ENCODE measurements at regions not wholly inside any gene's neighbourhood (a gene's known extent, or its start where the extent isn't known, plus 50 kb on each side); places are given as distances from the start of the nearest gene placed in this dataset.
"Not testable (repeated sequence)": the region's sequence is repeated elsewhere in the genome, so short reads cannot be mapped to it uniquely, and the experiment has no call there.

DNA sequence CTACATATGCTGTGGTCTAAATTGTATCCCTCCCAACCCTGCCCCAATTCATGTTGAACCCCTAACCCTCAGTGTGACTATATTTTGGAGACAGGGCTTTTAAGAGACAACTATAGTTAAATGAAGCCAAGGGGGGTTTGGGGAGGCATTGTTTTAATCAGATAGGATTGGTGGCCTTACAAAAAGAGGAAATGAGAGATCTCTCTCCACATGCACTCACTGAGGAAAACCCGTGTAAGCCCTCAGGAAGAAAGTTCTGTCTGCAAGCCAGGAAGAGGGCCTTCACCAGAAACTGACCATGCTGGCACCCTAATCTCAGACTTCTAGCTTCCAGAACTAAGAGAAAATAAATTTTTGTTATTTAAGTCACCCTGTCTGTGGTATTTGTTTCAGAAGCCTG lies 276.7 kb downstream of the KIF20B start:
- no peaks in the 10 kb centered on the region for H3K4me1 ChIP-seq
- no peaks in the 10 kb centered on the region for H3K36me3 ChIP-seq
- intact Hi-C loops (cut with DNase I): no loop called here
- no peaks in the 10 kb centered on the region for H3K9me3 ChIP-seq
- no peaks in the 10 kb centered on the region for H3K27me3 ChIP-seq
- DNase-seq: no peak
- no peak for ATAC-seq
- TF ChIP-seq POLR2A (IDR thresholded peaks at IDR 0.05): no peak
- TF ChIP-seq, protein P1, sequence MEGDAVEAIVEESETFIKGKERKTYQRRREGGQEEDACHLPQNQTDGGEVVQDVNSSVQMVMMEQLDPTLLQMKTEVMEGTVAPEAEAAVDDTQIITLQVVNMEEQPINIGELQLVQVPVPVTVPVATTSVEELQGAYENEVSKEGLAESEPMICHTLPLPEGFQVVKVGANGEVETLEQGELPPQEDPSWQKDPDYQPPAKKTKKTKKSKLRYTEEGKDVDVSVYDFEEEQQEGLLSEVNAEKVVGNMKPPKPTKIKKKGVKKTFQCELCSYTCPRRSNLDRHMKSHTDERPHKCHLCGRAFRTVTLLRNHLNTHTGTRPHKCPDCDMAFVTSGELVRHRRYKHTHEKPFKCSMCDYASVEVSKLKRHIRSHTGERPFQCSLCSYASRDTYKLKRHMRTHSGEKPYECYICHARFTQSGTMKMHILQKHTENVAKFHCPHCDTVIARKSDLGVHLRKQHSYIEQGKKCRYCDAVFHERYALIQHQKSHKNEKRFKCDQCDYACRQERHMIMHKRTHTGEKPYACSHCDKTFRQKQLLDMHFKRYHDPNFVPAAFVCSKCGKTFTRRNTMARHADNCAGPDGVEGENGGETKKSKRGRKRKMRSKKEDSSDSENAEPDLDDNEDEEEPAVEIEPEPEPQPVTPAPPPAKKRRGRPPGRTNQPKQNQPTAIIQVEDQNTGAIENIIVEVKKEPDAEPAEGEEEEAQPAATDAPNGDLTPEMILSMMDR (IDR thresholded peaks at IDR 0.05): no peak
- H3K27ac ChIP-seq: no peak overlapping the region
- WGBS (ENCODE audit: insufficient coverage, low coverage, low lambda C conversion rate, missing lambda C conversion rate): 37% methylated on average over 1 of the region's 1 CpG
- no peak overlapping the region for H3K4me3 ChIP-seq

DNA sequence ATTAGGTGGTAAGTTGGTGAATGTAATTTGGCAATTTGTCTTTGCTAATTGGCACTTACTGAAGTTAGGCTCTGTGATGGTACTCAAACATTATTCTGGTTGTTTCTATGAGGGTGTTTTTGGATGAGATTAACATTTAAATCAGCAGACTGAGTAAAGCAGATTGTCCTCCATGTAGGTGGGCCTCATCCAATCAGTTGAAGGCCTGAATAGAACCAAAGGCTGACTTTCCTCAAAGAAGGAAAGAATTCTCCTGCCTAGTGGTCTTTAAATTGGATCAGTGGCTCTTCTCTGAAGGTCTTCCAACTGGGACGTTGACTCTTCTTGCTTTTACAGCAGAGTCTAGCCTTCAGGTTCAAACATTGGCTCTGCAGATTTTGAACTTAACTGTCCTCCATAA lies 278.3 kb downstream of the KIF20B start:
- ATAC-seq (no peak), DNase-seq (no peak)
- no peak overlapping the region for H3K4me3 ChIP-seq
- intact Hi-C loops (cut with DNase I): no loop called here
- H3K27ac ChIP-seq: no peak overlapping the region
- WGBS (ENCODE audit: insufficient coverage, low coverage, low lambda C conversion rate, missing lambda C conversion rate): 50% methylated on average over 1 of the region's 1 CpG
- H3K27me3 ChIP-seq: no peaks in the 10 kb centered on the region
- H3K4me1 ChIP-seq: no peaks in the 10 kb centered on the region
- no peak for TF ChIP-seq POLR2A (IDR thresholded peaks at IDR 0.05)
- TF ChIP-seq, protein P1 (IDR thresholded peaks at IDR 0.05): no peak
- H3K9me3 ChIP-seq: no peaks in the 10 kb centered on the region
- H3K36me3 ChIP-seq: no peaks in the 10 kb centered on the region

DNA sequence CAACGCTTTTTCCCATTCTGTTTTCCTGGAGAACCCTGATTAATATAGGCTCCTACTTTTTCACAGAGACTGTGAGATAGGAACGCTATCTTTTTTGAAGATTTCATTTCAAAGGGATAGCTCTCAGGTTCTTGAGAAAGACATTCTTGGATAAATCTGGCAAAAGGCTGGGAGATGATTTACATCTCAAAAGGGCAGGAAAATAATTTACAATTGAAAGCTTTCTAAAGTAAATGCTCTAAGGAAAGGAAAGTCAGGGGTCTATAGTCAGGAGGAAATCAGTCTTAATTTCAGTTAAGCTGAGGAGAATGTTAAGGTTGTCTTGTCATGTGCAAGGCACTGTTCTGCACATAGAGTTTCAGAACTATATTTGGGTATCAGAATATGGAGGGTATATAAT lies 278.8 kb downstream of the KIF20B start:
- DNase-seq (no peak), ATAC-seq (no peak)
- 52% methylated on average over 2 of the region's 2 CpGs for WGBS (ENCODE audit: insufficient coverage, low coverage, low lambda C conversion rate, missing lambda C conversion rate)
- no peak for TF ChIP-seq POLR2A (IDR thresholded peaks at IDR 0.05)
- TF ChIP-seq, protein P1 (IDR thresholded peaks at IDR 0.05): no peak
- Histone ChIP-seq H3K9me3 (no peaks in the 10 kb centered on the region), H3K36me3 (no peaks in the 10 kb centered on the region), H3K27ac (no peak overlapping the region), H3K4me1 (no peaks in the 10 kb centered on the region), H3K27me3 (no peaks in the 10 kb centered on the region), H3K4me3 (no peak overlapping the region)
- intact Hi-C loops (cut with DNase I): no loop called here

DNA sequence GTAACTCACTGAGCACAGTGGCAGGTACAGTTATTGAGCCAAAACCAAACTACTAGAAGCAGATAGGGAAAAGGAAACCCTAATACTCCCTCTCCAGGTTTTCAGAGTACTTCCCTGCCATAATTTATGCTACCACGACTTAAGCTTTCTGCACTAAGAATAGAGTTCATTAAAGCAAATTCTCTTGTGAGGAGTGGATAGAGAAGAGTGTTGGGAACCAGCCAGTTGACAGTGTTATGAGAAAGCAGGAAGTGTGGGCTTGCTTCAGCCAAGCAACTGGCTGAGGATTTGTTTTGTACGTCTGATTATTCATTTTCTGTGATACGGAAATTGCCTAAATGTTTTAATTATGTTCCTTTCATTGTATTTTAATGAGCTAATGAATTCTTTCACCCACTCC lies 280.5 kb downstream of the KIF20B start:
- TF ChIP-seq, protein P1 (IDR thresholded peaks at IDR 0.05): no peak
- TF ChIP-seq POLR2A (IDR thresholded peaks at IDR 0.05): no peak
- no peaks in the 10 kb centered on the region for H3K4me1 ChIP-seq
- DNase-seq (no peak), ATAC-seq (no peak)
- WGBS (ENCODE audit: insufficient coverage, low coverage, low lambda C conversion rate, missing lambda C conversion rate): 19% methylated on average over 3 of the region's 3 CpGs
- H3K36me3 ChIP-seq: no peaks in the 10 kb centered on the region
- H3K9me3 ChIP-seq: no peaks in the 10 kb centered on the region
- H3K4me3 ChIP-seq: no peak overlapping the region
- no peaks in the 10 kb centered on the region for H3K27me3 ChIP-seq
- no peak overlapping the region for H3K27ac ChIP-seq
- intact Hi-C loops (cut with DNase I): no loop called here

DNA sequence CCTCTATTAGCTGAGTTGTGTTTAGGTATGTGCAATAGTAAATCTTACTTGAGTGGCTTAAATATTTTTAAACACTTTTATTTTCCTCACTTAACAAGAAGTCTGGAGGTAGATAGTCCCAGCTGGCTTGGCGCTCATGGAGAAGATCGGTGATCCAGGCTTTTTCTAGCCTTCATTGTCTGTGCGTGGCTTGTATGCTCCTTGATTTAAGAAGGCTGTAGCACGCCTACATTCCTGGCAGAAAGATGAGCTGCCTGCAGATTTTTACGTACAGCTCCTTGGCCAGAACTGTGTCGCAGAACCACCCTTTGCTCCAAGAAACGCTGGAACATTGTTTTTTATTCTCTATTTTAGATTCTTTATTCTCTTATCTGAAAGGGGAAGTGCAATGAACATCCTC lies 284.1 kb downstream of the KIF20B start:
- WGBS (ENCODE audit: insufficient coverage, low coverage, low lambda C conversion rate, missing lambda C conversion rate): 73% methylated on average over 7 of the region's 7 CpGs
- Histone ChIP-seq H3K9me3 (peaks cover 0 to 5% (median 0%) of the 10 kb centered on the region in 4 donors), H3K27ac (no peak overlapping the region), H3K36me3 (no peaks in the 10 kb centered on the region), H3K4me3 (no peak overlapping the region), H3K27me3 (no peaks in the 10 kb centered on the region), H3K4me1 (no peaks in the 10 kb centered on the region)
- no peak for ATAC-seq
- intact Hi-C loops (cut with DNase I): no loop called here
- no peak for DNase-seq
- TF ChIP-seq, protein P1 (IDR thresholded peaks at IDR 0.05): no peak
- TF ChIP-seq POLR2A (IDR thresholded peaks at IDR 0.05): no peak

DNA sequence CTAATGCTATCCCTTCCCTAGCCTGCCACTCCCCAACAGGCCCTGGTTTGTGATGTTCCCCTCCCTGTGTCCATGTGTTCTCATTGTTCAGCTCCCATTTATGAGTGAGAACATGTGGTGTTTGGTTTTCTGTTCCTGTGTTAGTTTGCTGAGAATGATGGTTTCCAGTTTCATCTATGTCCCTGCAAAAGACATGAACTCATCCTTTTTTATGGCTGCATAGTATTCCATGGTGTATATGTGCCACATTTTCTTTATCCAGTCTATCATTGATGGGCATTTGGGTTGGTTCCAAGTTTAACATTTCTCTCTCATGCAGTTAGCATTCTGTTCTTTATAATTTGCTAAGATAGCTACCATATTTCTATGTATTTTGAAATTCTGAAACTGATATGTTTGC lies 287.0 kb downstream of the KIF20B start:
- H3K4me1 ChIP-seq; H3K27ac ChIP-seq; H3K27me3 ChIP-seq; H3K36me3 ChIP-seq; H3K4me3 ChIP-seq; intact Hi-C loops (cut with DNase I); H3K9me3 ChIP-seq; DNase-seq; ATAC-seq: not testable (repeated sequence)
